ENCODE measurements at regions not wholly inside any gene's neighbourhood (a gene's known extent, or its start where the extent isn't known, plus 50 kb on each side); places are given as distances from the start of the nearest gene placed in this dataset.

DNA sequence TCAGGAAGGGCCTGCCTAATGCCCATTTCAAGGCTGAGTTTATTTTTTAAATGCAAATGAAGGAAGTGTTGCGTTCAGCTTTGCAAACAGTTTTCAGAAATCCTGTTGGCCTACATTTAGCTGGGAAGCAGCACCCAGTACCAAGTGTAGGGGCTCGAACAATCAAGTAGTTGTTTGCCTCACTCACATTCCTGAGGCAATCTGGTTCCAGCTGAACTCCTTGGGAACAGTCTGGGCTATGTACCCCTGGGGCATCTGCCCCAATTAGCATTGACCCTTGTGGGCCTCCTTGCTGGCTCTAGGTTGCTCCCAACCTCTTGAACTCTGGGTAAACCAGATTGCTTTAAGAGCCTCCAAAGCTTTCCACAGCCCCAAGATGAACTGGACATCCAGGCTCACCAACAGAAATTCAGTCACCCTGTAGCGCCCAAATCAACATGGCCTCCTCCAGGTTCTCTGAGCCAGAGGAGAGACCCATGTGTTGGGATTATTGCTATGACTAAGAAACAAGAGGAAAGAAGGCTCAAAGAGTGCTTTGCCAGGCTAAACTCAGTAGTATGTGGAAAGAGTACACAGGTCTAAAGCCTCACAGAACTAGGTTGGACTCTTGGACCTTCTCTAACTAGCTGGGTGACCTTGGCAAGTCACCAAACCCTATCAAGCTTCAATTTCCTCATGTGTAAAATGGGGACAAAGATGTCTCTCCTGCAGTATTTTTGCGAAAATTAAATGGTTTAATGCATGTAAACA is 532.7 kb downstream of the SOX2 start:
- ATAC-seq (ENCODE audit: low read depth) (no peak), DNase-seq (ENCODE audit: low spot score) (no peak)
- Histone ChIP-seq H3K36me3 (ENCODE audit: low read depth) (no peaks in the 10 kb centered on the region), H3K9me3 (ENCODE audit: severe bottlenecking) (no peaks in the 10 kb centered on the region), H3K27me3 (ENCODE audit: insufficient read depth, poor library complexity, severe bottlenecking) (no peaks in the 10 kb centered on the region), H3K4me1 (ENCODE audit: insufficient read depth, poor library complexity, severe bottlenecking) (no peaks in the 10 kb centered on the region), H3K27ac (ENCODE audit: poor library complexity, severe bottlenecking) (no peak overlapping the region), H3K4me3 (ENCODE audit: severe bottlenecking) (no peak overlapping the region)
- TF ChIP-seq, protein P1, sequence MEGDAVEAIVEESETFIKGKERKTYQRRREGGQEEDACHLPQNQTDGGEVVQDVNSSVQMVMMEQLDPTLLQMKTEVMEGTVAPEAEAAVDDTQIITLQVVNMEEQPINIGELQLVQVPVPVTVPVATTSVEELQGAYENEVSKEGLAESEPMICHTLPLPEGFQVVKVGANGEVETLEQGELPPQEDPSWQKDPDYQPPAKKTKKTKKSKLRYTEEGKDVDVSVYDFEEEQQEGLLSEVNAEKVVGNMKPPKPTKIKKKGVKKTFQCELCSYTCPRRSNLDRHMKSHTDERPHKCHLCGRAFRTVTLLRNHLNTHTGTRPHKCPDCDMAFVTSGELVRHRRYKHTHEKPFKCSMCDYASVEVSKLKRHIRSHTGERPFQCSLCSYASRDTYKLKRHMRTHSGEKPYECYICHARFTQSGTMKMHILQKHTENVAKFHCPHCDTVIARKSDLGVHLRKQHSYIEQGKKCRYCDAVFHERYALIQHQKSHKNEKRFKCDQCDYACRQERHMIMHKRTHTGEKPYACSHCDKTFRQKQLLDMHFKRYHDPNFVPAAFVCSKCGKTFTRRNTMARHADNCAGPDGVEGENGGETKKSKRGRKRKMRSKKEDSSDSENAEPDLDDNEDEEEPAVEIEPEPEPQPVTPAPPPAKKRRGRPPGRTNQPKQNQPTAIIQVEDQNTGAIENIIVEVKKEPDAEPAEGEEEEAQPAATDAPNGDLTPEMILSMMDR (IDR thresholded peaks at IDR 0.05; ENCODE audit: poor library complexity, severe bottlenecking): no peak

DNA sequence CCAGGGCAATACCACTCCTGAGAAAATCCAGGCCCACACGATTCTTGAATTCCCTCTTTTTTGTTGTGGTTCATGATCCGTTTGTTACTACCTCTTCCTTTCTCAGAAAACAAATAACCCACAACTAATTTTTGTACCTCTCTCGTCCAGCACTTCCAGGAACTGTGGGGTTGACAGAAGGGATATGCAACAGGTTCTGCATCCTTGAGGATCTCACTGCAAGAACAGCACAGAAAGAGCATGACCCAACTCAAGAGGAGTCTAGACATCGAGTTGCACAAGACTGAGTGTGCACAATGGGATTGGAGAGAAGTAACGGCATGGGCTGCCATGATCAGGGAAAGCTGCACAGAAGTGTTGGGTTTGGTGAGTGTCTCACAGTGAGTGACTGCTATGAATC is 533.3 kb downstream of the SOX2 start:
- DNase-seq (ENCODE audit: low spot score) (no peak), ATAC-seq (ENCODE audit: low read depth) (no peak)
- no peaks in the 10 kb centered on the region for H3K4me1 ChIP-seq (ENCODE audit: insufficient read depth, poor library complexity, severe bottlenecking)
- no peak overlapping the region for H3K4me3 ChIP-seq (ENCODE audit: severe bottlenecking)
- TF ChIP-seq, protein P1 (IDR thresholded peaks at IDR 0.05; ENCODE audit: poor library complexity, severe bottlenecking): no peak
- H3K9me3 ChIP-seq (ENCODE audit: severe bottlenecking): no peaks in the 10 kb centered on the region
- no peak overlapping the region for H3K27ac ChIP-seq (ENCODE audit: poor library complexity, severe bottlenecking)
- H3K27me3 ChIP-seq (ENCODE audit: insufficient read depth, poor library complexity, severe bottlenecking): no peaks in the 10 kb centered on the region
- no peaks in the 10 kb centered on the region for H3K36me3 ChIP-seq (ENCODE audit: low read depth)

DNA sequence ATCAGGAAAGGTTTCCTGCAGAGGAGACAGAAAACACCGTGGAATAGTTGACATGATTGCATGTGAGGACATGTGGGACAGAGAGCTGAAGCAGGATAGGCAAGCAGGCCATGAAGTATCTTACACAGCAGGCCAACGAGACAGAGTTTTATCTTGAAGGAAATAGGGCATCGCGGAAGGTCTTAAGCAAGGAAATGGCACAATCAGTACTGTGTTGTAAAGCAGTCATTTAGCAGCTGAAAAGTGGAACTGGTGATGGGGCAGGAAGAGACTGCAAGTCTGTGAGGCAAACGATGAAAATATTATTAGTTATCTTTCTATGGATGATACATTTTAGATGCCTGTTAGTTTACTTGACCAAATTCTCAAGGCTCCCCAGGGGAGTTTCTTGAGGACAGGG is 535.1 kb downstream of the SOX2 start:
- Histone ChIP-seq H3K36me3 (ENCODE audit: low read depth) (no peaks in the 10 kb centered on the region), H3K4me3 (ENCODE audit: severe bottlenecking) (no peak overlapping the region), H3K4me1 (ENCODE audit: insufficient read depth, poor library complexity, severe bottlenecking) (no peaks in the 10 kb centered on the region), H3K9me3 (ENCODE audit: severe bottlenecking) (no peaks in the 10 kb centered on the region), H3K27ac (ENCODE audit: poor library complexity, severe bottlenecking) (no peak overlapping the region), H3K27me3 (ENCODE audit: insufficient read depth, poor library complexity, severe bottlenecking) (no peaks in the 10 kb centered on the region)
- no peak for ATAC-seq (ENCODE audit: low read depth)
- DNase-seq (ENCODE audit: low spot score): no peak
- TF ChIP-seq, protein P1 (IDR thresholded peaks at IDR 0.05; ENCODE audit: poor library complexity, severe bottlenecking): no peak

DNA sequence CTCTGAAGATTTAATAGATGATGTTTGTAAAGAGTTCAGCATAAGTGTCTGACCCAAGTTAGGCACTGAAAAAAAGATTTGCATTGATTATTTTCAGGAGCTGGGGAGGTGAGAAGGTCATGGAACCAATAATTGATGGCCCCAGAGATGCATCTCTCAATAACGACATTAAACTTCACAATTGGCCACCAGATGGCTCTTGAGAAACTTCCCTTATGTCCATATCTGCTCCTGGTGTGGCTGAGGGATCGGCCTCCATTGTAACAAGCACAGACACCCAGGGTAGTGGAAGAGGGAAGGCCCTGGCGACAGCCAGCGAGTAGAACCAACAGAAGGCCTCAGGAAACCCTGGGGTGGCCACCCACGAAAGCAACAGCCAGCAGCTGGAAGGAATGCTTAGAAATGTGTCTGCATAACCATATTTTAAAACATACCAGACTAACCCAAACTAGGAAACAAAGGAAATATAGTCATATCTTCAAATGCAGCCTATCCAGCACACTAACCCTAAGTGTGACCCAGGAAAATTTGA is 536.7 kb downstream of the SOX2 start:
- no peaks in the 10 kb centered on the region for H3K4me1 ChIP-seq (ENCODE audit: insufficient read depth, poor library complexity, severe bottlenecking)
- H3K27me3 ChIP-seq (ENCODE audit: insufficient read depth, poor library complexity, severe bottlenecking): no peaks in the 10 kb centered on the region
- no peak for DNase-seq (ENCODE audit: low spot score)
- no peak overlapping the region for H3K4me3 ChIP-seq (ENCODE audit: severe bottlenecking)
- TF ChIP-seq, protein P1 (IDR thresholded peaks at IDR 0.05; ENCODE audit: poor library complexity, severe bottlenecking): peak; percentile 16
- no peaks in the 10 kb centered on the region for H3K9me3 ChIP-seq (ENCODE audit: severe bottlenecking)
- no peak overlapping the region for H3K27ac ChIP-seq (ENCODE audit: poor library complexity, severe bottlenecking)
- no peaks in the 10 kb centered on the region for H3K36me3 ChIP-seq (ENCODE audit: low read depth)
- ATAC-seq (ENCODE audit: low read depth): no peak

DNA sequence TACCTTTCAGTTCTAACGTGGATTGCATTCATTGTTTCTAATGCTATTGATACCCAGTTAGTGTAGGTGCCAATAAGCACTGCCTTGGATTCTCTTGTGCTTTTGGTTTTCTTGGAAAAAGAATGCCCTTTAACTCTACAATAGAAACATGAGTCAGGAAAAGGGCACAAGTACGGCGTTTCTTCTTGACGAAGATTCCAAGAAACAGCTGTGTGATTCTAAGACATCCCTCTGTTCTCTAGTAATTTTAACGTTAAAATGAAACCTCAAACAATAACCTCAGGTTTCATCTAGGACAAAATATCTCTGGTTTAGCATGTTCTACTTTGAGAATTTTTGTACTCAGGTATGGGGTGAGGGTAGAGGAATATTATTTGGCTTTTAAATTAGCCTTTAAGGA is 540.5 kb upstream of the ATP11B start:
- TF ChIP-seq, protein P1 (IDR thresholded peaks at IDR 0.05; ENCODE audit: poor library complexity, severe bottlenecking): no peak
- no peak for DNase-seq (ENCODE audit: low spot score)
- H3K4me3 ChIP-seq (ENCODE audit: severe bottlenecking): no peak overlapping the region
- H3K27me3 ChIP-seq (ENCODE audit: insufficient read depth, poor library complexity, severe bottlenecking): no peaks in the 10 kb centered on the region
- no peak overlapping the region for H3K27ac ChIP-seq (ENCODE audit: poor library complexity, severe bottlenecking)
- no peaks in the 10 kb centered on the region for H3K36me3 ChIP-seq (ENCODE audit: low read depth)
- H3K9me3 ChIP-seq (ENCODE audit: severe bottlenecking): no peaks in the 10 kb centered on the region
- no peak for ATAC-seq (ENCODE audit: low read depth)
- H3K4me1 ChIP-seq (ENCODE audit: insufficient read depth, poor library complexity, severe bottlenecking): no peaks in the 10 kb centered on the region

All from RWPE2 (cell line).